AG04450 (cell line): ENCODE measurements at regions not wholly inside any gene's neighbourhood (a gene's known extent, or its start where the extent isn't known, plus 50 kb on each side); places are given as distances from the start of the nearest gene placed in this dataset.

Experiments used
- CTCF ChIA-PET: fragments of 300-600, 350-600 bp; formaldehyde crosslinking; extraction: SDS; loops from one replicate; lab custom pipeline; 2022; ENCODE audit warnings: antibody characterized with exemption, inconsistent platforms; lab: Charles Lee
- POLR2A ChIA-PET: fragments of 350-600 bp; formaldehyde crosslinking; extraction: SDS; loops from one replicate; lab custom pipeline; 2021; ENCODE audit warnings: antibody characterized with exemption, inconsistent platforms; lab: Yijun Ruan, JAX
- DNase-seq: peaks from one replicate; pipeline ENCODE4 v3.0.0-alpha.2; 2011; ENCODE audit warnings: low read depth, low spot score
- H3K27ac ChIP-seq: one replicate; pipeline ENCODE4 v1.5.1; 2012; ENCODE audit warnings: low read depth, low read length, control low read depth
- H3K27me3 ChIP-seq: one replicate; pipeline ENCODE4 v1.6.0; 2012; ENCODE audit warnings: low read length; ENCODE audit not compliant: control insufficient read depth, insufficient read depth
- H3K4me3 ChIP-seq: 2 replicates; pipeline ENCODE4 v1.5.1; 2011; ENCODE audit warnings: mild to moderate bottlenecking, low read depth, low read length, control low read depth
- H3K9me3 ChIP-seq: 2 replicates; pipeline ENCODE4 v1.5.1; 2012; ENCODE audit warnings: low read length; ENCODE audit not compliant: control insufficient read depth, insufficient read depth
- CTCF ChIP-seq: IDR thresholded peaks from 2 replicates; pipeline ENCODE4 v1.5.1; 2011; ENCODE audit warnings: low read depth, low read length, control low read depth, inconsistent platforms

- POLR2A ChIA-PET: no interaction called here
- DNase-seq: no peak
- no peak overlapping the region for H3K27ac ChIP-seq
- H3K4me3 ChIP-seq: no peak overlapping the region
- peaks cover 100% of the 10 kb centered on the region for H3K9me3 ChIP-seq
- H3K27me3 ChIP-seq: no peaks in the 10 kb centered on the region
- TF ChIP-seq CTCF: no peak
- CTCF ChIA-PET: no interaction called here
Measured at GRCh38 chr12:34291001-34291400, 268.7 kb downstream of the ALG10 start.

- H3K4me3 ChIP-seq: no peak overlapping the region
- peaks cover 100% of the 10 kb centered on the region for H3K9me3 ChIP-seq
- no peak overlapping the region for H3K27ac ChIP-seq
- no peak for DNase-seq
- ChIA-PET CTCF (no interaction called here), POLR2A (no interaction called here)
- no peak for TF ChIP-seq CTCF
- H3K27me3 ChIP-seq: no peaks in the 10 kb centered on the region
Measured at GRCh38 chr12:34291426-34291901, 269.2 kb downstream of the ALG10 start.

GRCh38 chr12:34292736-34293625 lies 270.7 kb downstream of the ALG10 start:
- peaks cover 100% of the 10 kb centered on the region for H3K9me3 ChIP-seq
- no peak for TF ChIP-seq CTCF
- DNase-seq: no peak
- no peak overlapping the region for H3K4me3 ChIP-seq
- CTCF ChIA-PET: no interaction called here
- H3K27ac ChIP-seq: no peak overlapping the region
- no peaks in the 10 kb centered on the region for H3K27me3 ChIP-seq
- POLR2A ChIA-PET: no interaction called here

- POLR2A ChIA-PET: no interaction called here
- CTCF ChIA-PET: no interaction called here
- H3K27ac ChIP-seq: no peak overlapping the region
- no peaks in the 10 kb centered on the region for H3K27me3 ChIP-seq
- no peak overlapping the region for H3K4me3 ChIP-seq
- no peak for DNase-seq
- peaks cover 100% of the 10 kb centered on the region for H3K9me3 ChIP-seq
- no peak for TF ChIP-seq CTCF
Measured at GRCh38 chr12:34294137-34294536, 271.8 kb downstream of the ALG10 start.

- no peak overlapping the region for H3K27ac ChIP-seq
- ChIA-PET POLR2A (no interaction called here), CTCF (no interaction called here)
- no peak for DNase-seq
- peaks cover 100% of the 10 kb centered on the region for H3K9me3 ChIP-seq
- H3K27me3 ChIP-seq: no peaks in the 10 kb centered on the region
- no peak overlapping the region for H3K4me3 ChIP-seq
- no peak for TF ChIP-seq CTCF
Measured at GRCh38 chr12:34294671-34295365, 272.5 kb downstream of the ALG10 start.
